B cell (primary cell): ENCODE measurements at regions not wholly inside any gene's neighbourhood (a gene's known extent, or its start where the extent isn't known, plus 50 kb on each side); places are given as distances from the start of the nearest gene placed in this dataset.

ENCODE experiments used
- ATAC-seq: fragments of 200-7000 bp; cut with Tn5 transposase; one replicate; pipeline ENCODE4 v1.10.0; 2021; ENCODE audit warnings: low read depth, mild to moderate bottlenecking, moderate number of reproducible peaks, moderate library complexity
- CTCF ChIA-PET: fragments of 350-600 bp; sonication (Branson Sonifier 250); formaldehyde crosslinking; loops from one replicate; lab custom pipeline; 2021; ENCODE audit warnings: antibody characterized with exemption, inconsistent platforms; lab: Charles Lee
- POLR2A ChIA-PET: fragments of 350-600 bp; sonication (Branson Sonifier 250); formaldehyde crosslinking; loops from one replicate; lab custom pipeline; 2021; ENCODE audit warnings: antibody characterized with exemption; lab: Charles Lee
- DNase-seq: peaks from one replicate; pipeline ENCODE4 v3.0.0; 2013
- H2AFZ ChIP-seq: 2 replicates; pipeline ENCODE4 v1.6.1; 2012; ENCODE audit warnings: mild to moderate bottlenecking, low read depth, low read length; ENCODE audit not compliant: insufficient read depth, poor library complexity, severe bottlenecking
- H3K27ac ChIP-seq, 2 donors: 1 replicate in 1 of 2; 2 replicates in 1 of 2; pipeline ENCODE4 v1.5.1; 2012 to 2013; ENCODE audit warnings: low read length in 2 of 2, mild to moderate bottlenecking in 2 of 2, moderate library complexity in 1 of 2
- H3K27me3 ChIP-seq, 4 experiments: fragments of 200-600 bp in 1 of 4; sonication (generic) in 1 of 4; replicated peaks in 1 of 4; 1 replicate in 2 of 4; 2 replicates in 2 of 4; pipeline versions ENCODE4 v1.6.1 to v1.7.0; 2013 to 2016; ENCODE audit warnings: low read length in 3 of 4, mild to moderate bottlenecking in 2 of 4, mixed read lengths in 1 of 4, moderate library complexity in 1 of 4; ENCODE audit not compliant: insufficient read depth in 4 of 4, control insufficient read depth in 3 of 4; ENCODE audit errors: control extremely low read depth in 1 of 4
- H3K36me3 ChIP-seq, 2 experiments: replicated peaks in 1 of 2; 1 replicate in 1 of 2; 2 replicates in 1 of 2; pipeline versions ENCODE4 v1.6.1 to v1.7.1; 2013; ENCODE audit warnings: low read length in 1 of 2; ENCODE audit not compliant: insufficient read depth in 2 of 2, control insufficient read depth in 1 of 2; ENCODE audit errors: control extremely low read depth in 1 of 2, extremely low read depth in 1 of 2
- H3K4me1 ChIP-seq, 2 donors: fragments of 200-600 bp in 1 of 2; sonication (generic) in 1 of 2; 1 replicate in 1 of 2; 2 replicates in 1 of 2; pipeline versions ENCODE4 v1.5.1 to v1.6.1; 2013 to 2017; ENCODE audit warnings: low read length in 2 of 2; ENCODE audit not compliant: control insufficient read depth in 2 of 2, insufficient read depth in 2 of 2
- H3K4me2 ChIP-seq: replicated peaks from 2 replicates; pipeline ENCODE3; 2012; ENCODE audit warnings: mild to moderate bottlenecking, low read depth, low read length; ENCODE audit not compliant: poor library complexity, severe bottlenecking
- H3K4me3 ChIP-seq, 5 experiments: fragments of 200-600 bp in 1 of 5; sonication (generic) in 1 of 5; 1 replicate in 3 of 5; 2 replicates in 2 of 5; pipeline versions ENCODE4 v1.5.1 to v1.7.0; 2011 to 2016; ENCODE audit warnings: low read length in 4 of 5, mild to moderate bottlenecking in 4 of 5, low read depth in 2 of 5, control low read depth in 1 of 5, moderate library complexity in 1 of 5; ENCODE audit not compliant: insufficient read depth in 1 of 5; ENCODE audit errors: control extremely low read depth in 1 of 5, extremely low read depth in 1 of 5
- H3K79me2 ChIP-seq: fragments of 200-600 bp; sonication (generic); one replicate; pipeline ENCODE4 v1.6.0; 2016; ENCODE audit warnings: low read length; ENCODE audit not compliant: control insufficient read depth, insufficient read depth
- H3K9ac ChIP-seq: fragments of 200-600 bp; sonication (generic); 2 replicates; pipeline ENCODE4 v1.6.1; 2017; ENCODE audit warnings: mild to moderate bottlenecking, low read length, moderate library complexity
- H3K9me3 ChIP-seq, 3 donors: one replicate each; pipeline versions ENCODE4 v1.6.1 to v1.7.1; 2013; ENCODE audit warnings: low read length in 2 of 3; ENCODE audit not compliant: control insufficient read depth in 2 of 3, insufficient read depth in 1 of 3; ENCODE audit errors: control extremely low read depth in 1 of 3
- H4K20me1 ChIP-seq: 2 replicates; pipeline ENCODE4 v1.6.0; 2012; ENCODE audit warnings: mild to moderate bottlenecking, low read length; ENCODE audit not compliant: insufficient read depth, control insufficient read depth, poor library complexity, severe bottlenecking
- H3K27ac Mint-ChIP-seq: one replicate; pipeline ENCODE4 v1.8.0; 2021; ENCODE audit warnings: mixed read lengths
- H3K27me3 Mint-ChIP-seq: one replicate; pipeline ENCODE4 v1.8.0; 2021; ENCODE audit warnings: mixed read lengths
- H3K4me1 Mint-ChIP-seq: one replicate; pipeline ENCODE4 v1.8.0; 2021; ENCODE audit warnings: mixed read lengths
- H3K4me3 Mint-ChIP-seq: one replicate; pipeline ENCODE4 v1.8.0; 2021; ENCODE audit warnings: mixed read lengths
- H3K9me3 Mint-ChIP-seq: one replicate; pipeline ENCODE4 v1.8.0; 2022; ENCODE audit warnings: mixed read lengths; ENCODE audit not compliant: insufficient read depth
- EZH2 ChIP-seq: IDR thresholded peaks from 2 replicates; pipeline ENCODE4 v1.6.1; 2012; ENCODE audit warnings: borderline replicate concordance, low read depth, mild to moderate bottlenecking, moderate library complexity, low read length; ENCODE audit not compliant: insufficient read depth, poor library complexity, severe bottlenecking
- WGBS: methylation state at CpG from one replicate; pipeline ENCODE4 v1.1.5; 2013; ENCODE audit warnings: missing lambda C conversion rate; ENCODE audit not compliant: insufficient coverage; 5-methylcytosine and 5-hydroxymethylcytosine counted together
- intact Hi-C: fragments of 100-400 bp; cut with micrococcal nuclease; formaldehyde crosslinking; loops from one replicate; pipeline ENCODE4 v1.10.0; 2022
- TF ChIP-seq, protein P1 (sequence below): fragments of 200-600 bp; IDR thresholded peaks from one replicate; pipeline ENCODE4 v1.8.0; 2022; ENCODE audit warnings: antibody characterized with exemption, mild to moderate bottlenecking

DNA sequence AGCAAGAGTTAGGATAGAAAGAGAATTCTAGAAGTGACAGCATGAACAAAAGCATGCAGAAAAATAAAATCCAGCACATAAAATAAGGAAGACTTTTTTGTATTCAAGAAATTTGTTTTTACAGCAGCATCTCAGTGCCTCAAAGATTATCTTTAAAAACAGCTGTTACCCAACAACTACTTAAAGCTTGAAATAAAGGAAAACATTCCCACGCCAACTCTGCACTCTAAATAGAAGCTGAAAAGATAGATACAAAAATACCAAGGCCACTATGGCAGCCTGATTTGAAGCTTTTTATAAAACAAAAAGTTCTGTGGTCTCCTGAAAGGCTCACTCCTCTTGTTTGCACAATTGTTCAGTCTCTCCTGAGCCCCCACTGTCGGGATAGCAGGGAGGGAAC is 83.6 kb upstream of the LRRC55 start:
- no peak for TF ChIP-seq EZH2
- TF ChIP-seq, protein P1, sequence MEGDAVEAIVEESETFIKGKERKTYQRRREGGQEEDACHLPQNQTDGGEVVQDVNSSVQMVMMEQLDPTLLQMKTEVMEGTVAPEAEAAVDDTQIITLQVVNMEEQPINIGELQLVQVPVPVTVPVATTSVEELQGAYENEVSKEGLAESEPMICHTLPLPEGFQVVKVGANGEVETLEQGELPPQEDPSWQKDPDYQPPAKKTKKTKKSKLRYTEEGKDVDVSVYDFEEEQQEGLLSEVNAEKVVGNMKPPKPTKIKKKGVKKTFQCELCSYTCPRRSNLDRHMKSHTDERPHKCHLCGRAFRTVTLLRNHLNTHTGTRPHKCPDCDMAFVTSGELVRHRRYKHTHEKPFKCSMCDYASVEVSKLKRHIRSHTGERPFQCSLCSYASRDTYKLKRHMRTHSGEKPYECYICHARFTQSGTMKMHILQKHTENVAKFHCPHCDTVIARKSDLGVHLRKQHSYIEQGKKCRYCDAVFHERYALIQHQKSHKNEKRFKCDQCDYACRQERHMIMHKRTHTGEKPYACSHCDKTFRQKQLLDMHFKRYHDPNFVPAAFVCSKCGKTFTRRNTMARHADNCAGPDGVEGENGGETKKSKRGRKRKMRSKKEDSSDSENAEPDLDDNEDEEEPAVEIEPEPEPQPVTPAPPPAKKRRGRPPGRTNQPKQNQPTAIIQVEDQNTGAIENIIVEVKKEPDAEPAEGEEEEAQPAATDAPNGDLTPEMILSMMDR, result no peak
- no peaks in the 10 kb centered on the region for H3K79me2 ChIP-seq
- DNase-seq, result no peak
- H3K4me1 Mint-ChIP-seq, result no peaks in the 10 kb centered on the region
- no peaks in the 10 kb centered on the region for H3K36me3 ChIP-seq
- ATAC-seq, result no peak
- no peak overlapping the region for H2AFZ ChIP-seq
- WGBS, result no CpG with 5 or more reads among the region's 2 CpGs
- ChIA-PET POLR2A (no interaction called here), CTCF (no interaction called here)
- no peaks in the 10 kb centered on the region for H3K4me1 ChIP-seq
- H3K4me2 ChIP-seq, result no peak overlapping the region
- no peaks in the 10 kb centered on the region for H3K27me3 ChIP-seq
- no peaks in the 10 kb centered on the region for H4K20me1 ChIP-seq
- no peaks in the 10 kb centered on the region for H3K9me3 Mint-ChIP-seq
- H3K4me3 Mint-ChIP-seq, result no peak overlapping the region
- peaks cover 0 to 4% (median 0%) of the 10 kb centered on the region in 3 donors for H3K9me3 ChIP-seq
- intact Hi-C loops, result no loop called here
- no peak overlapping the region for H3K9ac ChIP-seq
- no peak overlapping the region for H3K4me3 ChIP-seq
- H3K27ac Mint-ChIP-seq, result no peak overlapping the region
- peaks cover 8% of the 10 kb centered on the region for H3K27me3 Mint-ChIP-seq
- no peak overlapping the region for H3K27ac ChIP-seq

DNA sequence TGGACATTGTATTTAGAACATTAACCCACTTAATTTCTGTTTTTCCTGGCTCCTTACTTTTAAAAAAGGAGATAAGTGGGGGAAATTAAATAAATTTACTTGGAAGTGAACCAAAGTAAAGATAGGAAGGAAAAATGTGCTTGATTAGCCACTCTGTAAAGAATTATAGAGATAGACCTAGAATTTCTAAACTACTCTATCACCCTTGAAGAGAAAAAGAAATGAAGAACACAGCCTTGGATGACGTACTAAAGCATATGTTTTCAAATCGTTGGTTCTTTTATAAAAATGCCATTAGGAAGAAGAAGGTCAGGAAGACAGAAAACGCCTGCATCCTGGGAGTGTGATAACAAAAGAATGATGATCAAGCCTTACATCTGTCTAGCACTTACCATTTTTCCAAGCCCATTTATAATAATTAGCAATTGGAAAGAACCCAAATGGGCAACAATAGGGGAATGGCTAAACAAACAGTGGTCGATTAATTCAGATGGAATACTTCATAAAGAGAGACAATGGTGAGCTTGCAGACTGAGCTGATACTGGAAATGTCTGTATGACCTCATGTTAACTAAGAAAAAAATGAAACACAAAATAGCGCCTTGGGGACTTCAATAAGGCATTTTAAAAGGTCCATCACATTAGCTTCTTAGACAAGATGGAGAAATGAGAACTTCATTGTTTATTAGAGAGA is 81.0 kb upstream of the LRRC55 start:
- H3K27ac Mint-ChIP-seq, result no peak overlapping the region
- Histone ChIP-seq H3K4me3 (no peak overlapping the region), H2AFZ (no peak overlapping the region), H3K4me1 (no peaks in the 10 kb centered on the region), H3K9me3 (peaks cover 0 to 4% (median 0%) of the 10 kb centered on the region in 3 donors), H3K79me2 (no peaks in the 10 kb centered on the region), H3K27me3 (no peaks in the 10 kb centered on the region), H3K36me3 (no peaks in the 10 kb centered on the region), H3K9ac (no peak overlapping the region), H3K4me2 (no peak overlapping the region), H4K20me1 (no peaks in the 10 kb centered on the region), H3K27ac (no peak overlapping the region)
- peaks cover 4% of the 10 kb centered on the region for H3K27me3 Mint-ChIP-seq
- ChIA-PET POLR2A (no interaction called here), CTCF (no interaction called here)
- TF ChIP-seq, protein P1, result no peak
- TF ChIP-seq EZH2, result no peak
- no peak overlapping the region for H3K4me3 Mint-ChIP-seq
- intact Hi-C loops, result no loop called here
- H3K9me3 Mint-ChIP-seq, result no peaks in the 10 kb centered on the region
- H3K4me1 Mint-ChIP-seq, result no peaks in the 10 kb centered on the region
- no peak for ATAC-seq
- no CpG with 5 or more reads among the region's 5 CpGs for WGBS
- no peak for DNase-seq
